GM23248 (cell line): ENCODE measurements at regions not wholly inside any gene's neighbourhood (a gene's known extent, or its start where the extent isn't known, plus 50 kb on each side); places are given as distances from the start of the nearest gene placed in this dataset.

Experiments
- DNase-seq: peaks from one replicate; pipeline ENCODE4 v3.0.0-alpha.2; 2015
- H2AFZ ChIP-seq: fragments of 200-600 bp; sonication (generic); 2 replicates; pipeline ENCODE4 v1.6.1; 2016; ENCODE audit warnings: antibody characterized with exemption
- H3F3A ChIP-seq: fragments of 200-600 bp; sonication (generic); 2 replicates; pipeline ENCODE4 v1.6.1; 2016; ENCODE audit warnings: mild to moderate bottlenecking, antibody characterized with exemption, mixed run types; ENCODE audit not compliant: insufficient read depth
- H3K27ac ChIP-seq: fragments of 200-600 bp; sonication (generic); 2 replicates; pipeline ENCODE4 v1.5.1; 2016; ENCODE audit warnings: mild to moderate bottlenecking
- H3K27me3 ChIP-seq: fragments of 200-600 bp; sonication (generic); replicated peaks from 2 replicates; pipeline ENCODE4 v1.6.1; 2016; ENCODE audit warnings: mild to moderate bottlenecking; ENCODE audit not compliant: insufficient read depth
- H3K36me3 ChIP-seq: fragments of 200-600 bp; sonication (generic); 2 replicates; pipeline ENCODE4 v1.6.1; 2016; ENCODE audit warnings: low read depth, mild to moderate bottlenecking
- H3K4me1 ChIP-seq: fragments of 200-600 bp; sonication (generic); 2 replicates; pipeline ENCODE4 v1.6.1; 2016; ENCODE audit warnings: mild to moderate bottlenecking; ENCODE audit not compliant: insufficient read depth
- H3K4me2 ChIP-seq: fragments of 200-600 bp; sonication (generic); one replicate; pipeline ENCODE4 v1.6.1; 2016; ENCODE audit warnings: mild to moderate bottlenecking; ENCODE audit not compliant: unreplicated experiment
- H3K4me3 ChIP-seq: fragments of 200-600 bp; sonication (generic); 2 replicates; pipeline ENCODE4 v1.5.1; 2016; ENCODE audit warnings: mild to moderate bottlenecking
- H3K79me2 ChIP-seq: fragments of 200-600 bp; sonication (generic); 2 replicates; pipeline ENCODE4 v1.6.1; 2016; ENCODE audit warnings: mild to moderate bottlenecking; ENCODE audit not compliant: insufficient read depth
- H3K9ac ChIP-seq: fragments of 200-600 bp; sonication (generic); 2 replicates; pipeline ENCODE4 v1.6.1; 2016; ENCODE audit warnings: mild to moderate bottlenecking
- H3K9me2 ChIP-seq: fragments of 200-600 bp; sonication (generic); 2 replicates; pipeline ENCODE4 v1.6.1; 2016; ENCODE audit warnings: mixed run types, mild to moderate bottlenecking, moderate library complexity; ENCODE audit not compliant: insufficient read depth
- H3K9me3 ChIP-seq: fragments of 200-600 bp; sonication (generic); one replicate; pipeline ENCODE4 v1.6.1; 2017; ENCODE audit warnings: low read depth
- H4K20me1 ChIP-seq: fragments of 200-600 bp; sonication (generic); 2 replicates; pipeline ENCODE4 v1.6.0; 2016; ENCODE audit not compliant: insufficient read depth
- EZH2 ChIP-seq: fragments of 200-600 bp; sonication (generic); IDR thresholded peaks from 2 replicates; pipeline ENCODE4 v1.6.1; 2018; ENCODE audit warnings: antibody characterized with exemption, mild to moderate bottlenecking; ENCODE audit not compliant: insufficient read depth, poor library complexity, severe bottlenecking
- EZH2phosphoT487 ChIP-seq: fragments of 200-600 bp; sonication (generic); IDR thresholded peaks from 2 replicates; pipeline ENCODE4 v1.6.1; 2018; ENCODE audit warnings: antibody characterized with exemption, moderate library complexity, mild to moderate bottlenecking, low read depth; ENCODE audit not compliant: insufficient read depth
- WGBS, 2 experiments: methylation state at CpG; one replicate each; pipeline ENCODE4 v1.1.6; 2015 to 2017; ENCODE audit warnings: low lambda C conversion rate in 2 of 2, low coverage in 1 of 2; ENCODE audit errors: missing lambda C conversion rate in 2 of 2; 5-methylcytosine and 5-hydroxymethylcytosine counted together
- in situ Hi-C: fragments of 300-500 bp; cut with MboI; formaldehyde crosslinking; loops from 2 replicates; pipeline ENCODE4 v1.15.0; 2020

DNA sequence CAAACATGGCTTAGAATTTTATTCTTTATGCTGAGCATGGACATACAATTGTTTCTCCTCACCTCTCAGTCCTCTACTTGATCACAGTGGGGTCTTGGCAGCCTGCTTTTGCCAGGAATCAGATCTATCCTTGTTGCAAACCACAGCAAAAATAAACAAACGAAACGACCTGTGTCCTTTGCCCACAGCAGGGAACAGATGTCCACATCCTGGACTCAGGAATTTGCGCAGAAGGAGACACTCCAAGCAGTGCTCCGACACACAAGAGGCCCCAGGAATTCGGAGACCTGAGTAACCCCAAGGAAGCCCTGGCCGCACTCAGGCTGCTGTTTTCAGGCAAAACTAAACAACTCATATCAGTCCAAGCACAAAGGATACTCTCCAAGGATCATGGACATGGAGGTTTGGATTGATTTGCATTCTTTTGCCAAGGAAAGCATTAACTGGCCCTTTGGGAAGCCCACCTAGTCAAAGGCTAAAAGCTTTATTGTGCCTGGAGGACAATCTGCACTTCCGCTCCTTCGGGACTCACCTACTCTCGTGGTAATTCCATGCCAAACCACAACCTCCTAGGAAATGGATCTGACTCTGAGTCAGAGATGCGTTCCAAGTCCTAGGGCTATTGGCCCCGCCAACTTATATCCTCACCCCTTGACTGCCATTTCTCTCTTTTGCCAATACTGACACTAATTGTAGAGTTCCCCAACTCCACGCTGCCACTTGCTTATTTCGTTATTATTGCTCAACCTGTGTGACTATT is 271.1 kb upstream of the CDH11 start:
- no peak overlapping the region for H3K4me3 ChIP-seq
- H3F3A ChIP-seq = no peaks in the 10 kb centered on the region
- H2AFZ ChIP-seq = no peak overlapping the region
- no peak overlapping the region for H3K27ac ChIP-seq
- no peak overlapping the region for H3K9ac ChIP-seq
- no peaks in the 10 kb centered on the region for H3K9me2 ChIP-seq
- no peaks in the 10 kb centered on the region for H3K79me2 ChIP-seq
- DNase-seq = no peak
- H4K20me1 ChIP-seq = no peaks in the 10 kb centered on the region
- no peak overlapping the region for H3K4me2 ChIP-seq
- WGBS, 2 experiments = 75 to 78% methylated on average over 13 of the region's 13 CpGs
- no peaks in the 10 kb centered on the region for H3K4me1 ChIP-seq
- no peaks in the 10 kb centered on the region for H3K36me3 ChIP-seq
- in situ Hi-C loops = no loop called here
- TF ChIP-seq EZH2 = no peak
- TF ChIP-seq EZH2phosphoT487 = no peak
- no peaks in the 10 kb centered on the region for H3K27me3 ChIP-seq
- H3K9me3 ChIP-seq = no peaks in the 10 kb centered on the region

DNA sequence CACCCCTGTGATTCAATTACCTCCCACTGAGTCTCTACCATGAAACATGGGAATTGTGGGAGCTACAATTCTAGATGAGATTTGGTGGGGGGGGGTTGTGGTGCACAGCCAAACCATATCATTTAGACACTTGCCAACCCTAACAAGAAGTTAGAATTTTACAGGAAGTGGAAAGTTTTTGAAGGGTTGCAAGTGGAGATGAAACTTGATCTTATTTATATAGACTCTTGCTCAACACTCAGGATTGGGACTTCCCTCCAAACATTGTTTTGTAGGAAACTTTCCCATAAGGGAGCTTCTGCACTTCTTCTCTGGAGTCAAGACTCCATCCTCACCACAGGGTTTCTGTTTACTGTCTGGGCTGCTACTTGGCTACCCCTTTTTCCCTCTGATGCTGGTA is 266.7 kb upstream of the CDH11 start:
- in situ Hi-C loops = no loop called here
- DNase-seq = no peak

DNA sequence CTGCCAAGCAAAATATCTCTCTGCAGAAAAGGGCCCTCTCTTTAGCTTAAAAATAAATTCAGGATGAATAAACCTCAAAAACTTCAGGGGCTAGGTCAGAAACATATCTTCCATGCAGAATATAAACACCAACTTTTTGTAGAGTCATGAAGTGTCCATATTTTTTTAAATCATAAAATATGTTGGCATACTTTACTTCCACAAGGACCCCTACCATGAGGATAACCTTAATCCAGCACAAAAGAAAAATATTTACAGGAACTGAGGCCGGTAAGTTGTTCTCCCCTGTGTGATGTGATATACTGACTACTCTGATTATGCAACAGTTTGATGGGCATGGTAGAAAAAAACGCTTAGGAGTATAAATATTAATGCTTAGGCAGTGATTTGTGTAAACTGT is 264.8 kb upstream of the CDH11 start:
- in situ Hi-C loops = no loop called here

More for the DNA sequence above, 266.7 kb upstream of the CDH11 start:
- no peaks in the 10 kb centered on the region for H3K36me3 ChIP-seq
- no peaks in the 10 kb centered on the region for H3K79me2 ChIP-seq
- no peaks in the 10 kb centered on the region for H3F3A ChIP-seq
- no peaks in the 10 kb centered on the region for H3K27me3 ChIP-seq
- no peak overlapping the region for H3K4me2 ChIP-seq
- H3K27ac ChIP-seq = no peak overlapping the region
- no peaks in the 10 kb centered on the region for H3K9me2 ChIP-seq
- H3K4me1 ChIP-seq = 0 out of 2 replicates have a peak, but pooled peaks cover 4% of the 10 kb centered on the region
- no peak overlapping the region for H2AFZ ChIP-seq
- TF ChIP-seq EZH2 (no peak), EZH2phosphoT487 (no peak)
- no peaks in the 10 kb centered on the region for H4K20me1 ChIP-seq
- no peak overlapping the region for H3K4me3 ChIP-seq
- no peak overlapping the region for H3K9ac ChIP-seq
- no peaks in the 10 kb centered on the region for H3K9me3 ChIP-seq

DNA sequence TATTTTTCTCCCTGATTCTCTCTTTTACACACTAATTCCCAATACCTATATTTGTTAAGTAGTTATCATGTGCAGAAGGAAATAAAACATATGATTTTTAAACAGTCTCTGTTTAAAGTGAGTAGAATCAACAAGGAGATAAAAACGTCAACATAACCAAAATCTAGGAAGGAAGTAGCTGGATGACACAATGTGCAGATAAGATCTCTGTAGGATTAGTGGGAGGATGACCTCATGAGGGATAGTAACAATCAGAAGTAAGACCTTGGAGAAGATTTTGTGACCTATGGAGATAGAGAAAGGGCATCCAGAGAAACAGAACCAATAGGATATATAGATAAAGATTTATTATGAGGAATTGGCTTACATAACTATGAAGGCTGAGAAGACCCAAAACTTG is 262.6 kb upstream of the CDH11 start:
- H2AFZ ChIP-seq = 0 out of 2 replicates have a peak overlapping the region, but pooled peaks have one; percentile 7
- no peaks in the 10 kb centered on the region for H3K27me3 ChIP-seq
- H3K9me3 ChIP-seq = no peaks in the 10 kb centered on the region
- in situ Hi-C loops = no loop called here
- H3K36me3 ChIP-seq = no peaks in the 10 kb centered on the region
- no peak for TF ChIP-seq EZH2phosphoT487
- no peak for TF ChIP-seq EZH2
- WGBS, 2 experiments = 21 to 27% methylated on average over 1 of the region's 1 CpG
- H3K4me2 ChIP-seq = no peak overlapping the region
- no peaks in the 10 kb centered on the region for H4K20me1 ChIP-seq
- H3K4me3 ChIP-seq = no peak overlapping the region
- no peaks in the 10 kb centered on the region for H3F3A ChIP-seq
- no peaks in the 10 kb centered on the region for H3K9me2 ChIP-seq
- no peak overlapping the region for H3K27ac ChIP-seq
- 0 out of 2 replicates have a peak, but pooled peaks cover 4% of the 10 kb centered on the region for H3K4me1 ChIP-seq
- DNase-seq = peak; percentile 49
- H3K79me2 ChIP-seq = no peaks in the 10 kb centered on the region
- H3K9ac ChIP-seq = no peak overlapping the region

More for the DNA sequence above, 264.8 kb upstream of the CDH11 start:
- H3K4me2 ChIP-seq = no peak overlapping the region
- 35 to 44% methylated on average over 2 of the region's 2 CpGs for WGBS, 2 experiments
- no peak overlapping the region for H3K4me3 ChIP-seq
- 0 out of 2 replicates have a peak, but pooled peaks cover 4% of the 10 kb centered on the region for H3K4me1 ChIP-seq
- H3F3A ChIP-seq = no peaks in the 10 kb centered on the region
- H3K79me2 ChIP-seq = no peaks in the 10 kb centered on the region
- no peak overlapping the region for H2AFZ ChIP-seq
- H3K27me3 ChIP-seq = no peaks in the 10 kb centered on the region
- H3K27ac ChIP-seq = no peak overlapping the region
- H3K36me3 ChIP-seq = no peaks in the 10 kb centered on the region
- no peak for TF ChIP-seq EZH2
- TF ChIP-seq EZH2phosphoT487 = no peak
- no peak overlapping the region for H3K9ac ChIP-seq
- no peaks in the 10 kb centered on the region for H3K9me2 ChIP-seq
- DNase-seq = no peak
- H4K20me1 ChIP-seq = no peaks in the 10 kb centered on the region
- H3K9me3 ChIP-seq = no peaks in the 10 kb centered on the region

DNA sequence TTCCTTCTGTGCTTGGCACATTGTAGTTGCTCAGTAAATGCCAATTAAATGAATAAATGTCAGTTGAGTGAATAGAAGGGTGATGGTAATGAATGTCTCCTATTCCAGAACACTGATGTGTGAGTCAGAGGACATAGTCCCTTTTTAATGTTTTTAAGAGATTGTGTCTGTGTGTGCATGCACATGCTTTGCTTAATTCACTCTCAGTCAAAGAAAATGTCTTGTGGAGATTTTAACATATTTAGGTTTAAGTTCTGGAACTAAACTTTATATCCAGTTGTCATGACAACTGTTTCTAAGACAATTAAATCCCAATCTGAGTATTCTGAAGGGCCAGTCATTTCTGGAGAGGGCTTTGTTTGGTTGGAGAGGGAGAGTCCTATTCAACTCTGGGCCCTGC is 255.3 kb upstream of the CDH11 start:
- no peaks in the 10 kb centered on the region for H3K36me3 ChIP-seq
- DNase-seq = peak; percentile 46
- H3K9me2 ChIP-seq = no peaks in the 10 kb centered on the region
- H3K9ac ChIP-seq = no peak overlapping the region
- H3K27me3 ChIP-seq = no peaks in the 10 kb centered on the region
- H3K4me3 ChIP-seq = no peak overlapping the region
- in situ Hi-C loops = no loop called here
- H3K9me3 ChIP-seq = no peaks in the 10 kb centered on the region
- peak overlapping the region; percentile 21 for H3K27ac ChIP-seq
- no peak for TF ChIP-seq EZH2
- H3F3A ChIP-seq = peaks cover 21% of the 10 kb centered on the region
- H4K20me1 ChIP-seq = no peaks in the 10 kb centered on the region
- no peaks in the 10 kb centered on the region for H3K79me2 ChIP-seq
- peaks cover 33% of the 10 kb centered on the region for H3K4me1 ChIP-seq
- H3K4me2 ChIP-seq = no peak overlapping the region
- H2AFZ ChIP-seq = no peak overlapping the region
